GM12875 (cell line): ENCODE measurements at regions not wholly inside any gene's neighbourhood (a gene's known extent, or its start where the extent isn't known, plus 50 kb on each side); places are given as distances from the start of the nearest gene placed in this dataset.

Experiments
- H3K4me3 ChIP-seq: one replicate; pipeline ENCODE4 v1.5.1; 2011; ENCODE audit warnings: low read depth, low read length, control low read depth
- TF ChIP-seq, protein P1 (sequence below): IDR thresholded peaks from 2 replicates; pipeline ENCODE4 v1.5.1; 2011; ENCODE audit warnings: low read depth, mild to moderate bottlenecking, control low read depth, inconsistent platforms, low read length, moderate library complexity, borderline replicate concordance; ENCODE audit not compliant: insufficient read depth

GRCh38 chr6:134519465-134519864 lies 201.6 kb upstream of the SGK1 start:
- no peak overlapping the region for H3K4me3 ChIP-seq
- TF ChIP-seq, protein P1, sequence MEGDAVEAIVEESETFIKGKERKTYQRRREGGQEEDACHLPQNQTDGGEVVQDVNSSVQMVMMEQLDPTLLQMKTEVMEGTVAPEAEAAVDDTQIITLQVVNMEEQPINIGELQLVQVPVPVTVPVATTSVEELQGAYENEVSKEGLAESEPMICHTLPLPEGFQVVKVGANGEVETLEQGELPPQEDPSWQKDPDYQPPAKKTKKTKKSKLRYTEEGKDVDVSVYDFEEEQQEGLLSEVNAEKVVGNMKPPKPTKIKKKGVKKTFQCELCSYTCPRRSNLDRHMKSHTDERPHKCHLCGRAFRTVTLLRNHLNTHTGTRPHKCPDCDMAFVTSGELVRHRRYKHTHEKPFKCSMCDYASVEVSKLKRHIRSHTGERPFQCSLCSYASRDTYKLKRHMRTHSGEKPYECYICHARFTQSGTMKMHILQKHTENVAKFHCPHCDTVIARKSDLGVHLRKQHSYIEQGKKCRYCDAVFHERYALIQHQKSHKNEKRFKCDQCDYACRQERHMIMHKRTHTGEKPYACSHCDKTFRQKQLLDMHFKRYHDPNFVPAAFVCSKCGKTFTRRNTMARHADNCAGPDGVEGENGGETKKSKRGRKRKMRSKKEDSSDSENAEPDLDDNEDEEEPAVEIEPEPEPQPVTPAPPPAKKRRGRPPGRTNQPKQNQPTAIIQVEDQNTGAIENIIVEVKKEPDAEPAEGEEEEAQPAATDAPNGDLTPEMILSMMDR = no peak

DNA sequence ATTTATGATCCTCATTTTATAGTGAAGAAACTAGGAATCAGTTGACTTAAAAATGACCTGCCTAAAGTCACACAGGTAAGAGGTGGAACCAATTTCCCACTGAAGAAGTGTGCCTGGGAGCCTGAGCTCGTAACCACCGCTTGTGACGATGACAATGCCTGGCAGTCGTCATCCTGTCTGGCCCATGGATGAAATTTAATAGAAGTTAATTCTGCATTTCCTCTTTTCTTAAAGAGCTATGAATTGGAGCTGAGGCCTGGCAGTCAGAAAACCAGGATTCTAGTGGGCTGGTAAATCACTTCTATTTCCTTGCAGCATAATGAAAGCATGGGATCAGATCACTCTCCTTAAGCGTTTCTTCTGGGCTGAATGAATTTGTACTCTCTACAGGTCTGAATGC lies 200.0 kb upstream of the SGK1 start:
- TF ChIP-seq, protein P1 = no peak
- no peak overlapping the region for H3K4me3 ChIP-seq

DNA sequence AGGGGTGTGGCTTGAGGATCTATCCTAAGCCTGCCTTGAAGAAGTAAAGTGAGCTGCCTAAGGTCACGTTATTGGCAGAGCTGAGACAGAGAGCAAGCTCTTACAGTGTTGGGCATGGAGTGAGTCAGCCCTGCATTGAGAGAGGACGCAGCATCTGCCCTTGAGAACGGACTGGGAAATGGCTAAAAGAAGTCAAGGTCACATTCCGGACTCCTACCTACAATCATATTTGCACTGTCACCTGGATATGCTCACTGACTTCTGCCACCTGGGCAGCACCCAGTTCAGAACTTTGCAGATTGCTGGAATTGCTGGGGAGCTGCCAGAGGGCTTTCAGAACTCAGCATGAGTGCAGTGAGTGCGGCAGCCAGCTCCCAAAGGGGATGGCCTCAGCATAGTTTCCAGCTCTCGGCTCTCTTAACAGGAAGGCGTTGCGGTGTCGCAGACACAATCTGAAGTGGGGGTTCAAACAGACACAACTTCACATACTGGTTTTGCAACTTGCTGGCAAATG lies 199.3 kb upstream of the SGK1 start:
- TF ChIP-seq, protein P1 = no peak
- H3K4me3 ChIP-seq = no peak overlapping the region

DNA sequence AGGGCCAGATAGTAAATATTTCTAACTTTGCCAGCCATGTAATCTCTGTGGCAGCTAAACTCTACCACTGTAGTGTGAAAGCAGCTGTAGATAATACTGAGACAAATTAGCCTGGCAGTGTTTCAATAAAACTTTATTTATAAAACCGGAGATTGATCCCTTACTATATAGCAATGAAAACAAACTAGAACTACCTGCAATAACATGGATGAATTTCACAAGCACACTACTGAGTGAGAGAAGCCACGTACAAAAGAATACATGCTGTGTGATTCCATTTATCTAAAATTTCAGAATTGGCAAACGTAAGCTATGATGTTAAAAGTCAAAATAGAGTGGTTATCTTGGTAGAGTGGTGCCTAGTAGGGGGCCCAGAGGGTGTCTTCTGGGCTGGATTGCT lies 198.7 kb upstream of the SGK1 start:
- TF ChIP-seq, protein P1 = no peak
- H3K4me3 ChIP-seq = no peak overlapping the region

DNA sequence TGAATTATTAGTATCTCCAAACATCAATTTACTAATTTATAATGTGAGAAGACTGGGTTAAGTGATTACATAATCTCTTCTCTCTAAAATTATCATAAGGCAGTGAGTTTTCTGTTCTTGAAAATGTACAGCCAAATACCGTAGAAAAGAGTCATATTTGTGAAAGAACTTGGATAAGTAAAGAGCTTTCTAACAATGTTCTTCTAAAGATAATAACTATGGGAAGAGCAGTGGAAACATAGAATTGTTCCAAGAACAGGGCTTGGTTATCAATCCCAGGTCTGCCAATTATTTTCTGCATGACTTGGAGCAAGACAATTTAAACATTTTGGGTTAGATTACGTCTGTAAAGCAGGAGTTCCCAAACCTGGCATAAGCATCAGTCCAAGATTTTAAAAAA lies 198.1 kb upstream of the SGK1 start:
- TF ChIP-seq, protein P1 = no peak
- H3K4me3 ChIP-seq = no peak overlapping the region

- H3K4me3 ChIP-seq = no peak overlapping the region
- TF ChIP-seq, protein P1 = no peak
Observed at GRCh38 chr6:134512981-134513391, 195.1 kb upstream of the SGK1 start.

DNA sequence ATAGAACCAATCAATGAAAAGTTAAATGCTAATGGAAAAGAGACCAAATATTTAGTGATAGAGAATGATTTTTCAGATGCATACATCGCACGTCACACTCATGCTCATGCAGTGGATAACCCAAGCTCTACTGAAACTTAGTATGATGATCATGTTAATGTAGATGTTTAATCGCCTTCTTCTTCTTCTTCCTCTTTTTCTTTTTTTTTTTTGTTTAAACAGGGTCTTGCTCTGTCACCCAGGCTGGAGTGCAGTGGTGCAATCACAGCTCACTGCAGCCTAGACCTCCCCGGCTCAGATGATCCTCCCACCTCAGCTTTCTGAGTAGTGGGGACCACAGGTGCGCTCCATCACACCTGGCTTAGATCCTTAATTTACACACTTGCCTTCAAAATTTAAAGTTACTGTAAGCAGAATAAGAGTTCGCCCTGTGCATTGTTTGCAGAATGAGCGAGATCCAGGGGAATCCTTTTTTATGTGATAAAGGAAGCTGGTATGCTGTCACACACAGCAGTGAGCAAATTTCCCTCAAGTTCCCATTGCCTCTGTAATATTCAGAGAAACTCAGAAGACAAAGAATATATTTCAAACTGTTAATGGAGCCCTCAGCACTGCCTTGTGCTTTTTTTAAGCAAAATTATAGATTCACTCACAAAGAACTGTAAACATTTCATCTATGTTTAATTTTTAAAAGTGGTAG lies 194.2 kb upstream of the SGK1 start:
- H3K4me3 ChIP-seq = no peak overlapping the region
- TF ChIP-seq, protein P1 = no peak
